ENCODE measurements at regions not wholly inside any gene's neighbourhood (a gene's known extent, or its start where the extent isn't known, plus 50 kb on each side); places are given as distances from the start of the nearest gene placed in this dataset.

GRCh38 chr7:136294977-136295376, 317.8 kb upstream of the MTPN start:
- Histone ChIP-seq H3K4me1 (ENCODE audit: control insufficient read depth, insufficient read depth, low read length) (no peaks in the 10 kb centered on the region), H3K4me3 (ENCODE audit: low read length) (no peak overlapping the region), H3K36me3 (ENCODE audit: control insufficient read depth, insufficient read depth, low read length) (no peaks in the 10 kb centered on the region), H3K27me3 (ENCODE audit: control insufficient read depth, insufficient read depth, low read length) (no peaks in the 10 kb centered on the region), H3K27ac (ENCODE audit: low read length) (no peak overlapping the region), H3K9me3 (ENCODE audit: control insufficient read depth, insufficient read depth, low read length) (no peaks in the 10 kb centered on the region)
- no CpG with 5 or more reads among the region's 1 CpG for WGBS (ENCODE audit: insufficient coverage, insufficient read length)
- no peak for DNase-seq (ENCODE audit: low read depth, low spot score)

GRCh38 chr7:136293841-136294391, 316.8 kb upstream of the MTPN start:
- Histone ChIP-seq H3K4me3 (ENCODE audit: low read length) (no peak overlapping the region), H3K36me3 (ENCODE audit: control insufficient read depth, insufficient read depth, low read length) (no peaks in the 10 kb centered on the region), H3K4me1 (ENCODE audit: control insufficient read depth, insufficient read depth, low read length) (no peaks in the 10 kb centered on the region), H3K27me3 (ENCODE audit: control insufficient read depth, insufficient read depth, low read length) (no peaks in the 10 kb centered on the region), H3K27ac (ENCODE audit: low read length) (no peak overlapping the region), H3K9me3 (ENCODE audit: control insufficient read depth, insufficient read depth, low read length) (no peaks in the 10 kb centered on the region)
- no peak for DNase-seq (ENCODE audit: low read depth, low spot score)

GRCh38 chr7:136293272-136293671, 316.1 kb upstream of the MTPN start:
- Histone ChIP-seq H3K4me3 (ENCODE audit: low read length) (no peak overlapping the region), H3K27ac (ENCODE audit: low read length) (no peak overlapping the region), H3K9me3 (ENCODE audit: control insufficient read depth, insufficient read depth, low read length) (no peaks in the 10 kb centered on the region), H3K36me3 (ENCODE audit: control insufficient read depth, insufficient read depth, low read length) (no peaks in the 10 kb centered on the region), H3K4me1 (ENCODE audit: control insufficient read depth, insufficient read depth, low read length) (no peaks in the 10 kb centered on the region), H3K27me3 (ENCODE audit: control insufficient read depth, insufficient read depth, low read length) (no peaks in the 10 kb centered on the region)
- no peak for DNase-seq (ENCODE audit: low read depth, low spot score)
- no CpG with 5 or more reads among the region's 6 CpGs for WGBS (ENCODE audit: insufficient coverage, insufficient read length)

GRCh38 chr7:136292365-136292764, 315.2 kb upstream of the MTPN start:
- no peak overlapping the region for H3K4me3 ChIP-seq (ENCODE audit: low read length)
- H3K4me1 ChIP-seq (ENCODE audit: control insufficient read depth, insufficient read depth, low read length), result no peaks in the 10 kb centered on the region

GRCh38 chr7:136290351-136290750, 313.2 kb upstream of the MTPN start:
- WGBS (ENCODE audit: insufficient coverage, insufficient read length), result no CpG with 5 or more reads among the region's 1 CpG
- Histone ChIP-seq H3K36me3 (ENCODE audit: control insufficient read depth, insufficient read depth, low read length) (no peaks in the 10 kb centered on the region), H3K4me3 (ENCODE audit: low read length) (no peak overlapping the region), H3K9me3 (ENCODE audit: control insufficient read depth, insufficient read depth, low read length) (no peaks in the 10 kb centered on the region), H3K27ac (ENCODE audit: low read length) (no peak overlapping the region), H3K27me3 (ENCODE audit: control insufficient read depth, insufficient read depth, low read length) (no peaks in the 10 kb centered on the region), H3K4me1 (ENCODE audit: control insufficient read depth, insufficient read depth, low read length) (no peaks in the 10 kb centered on the region)
- no peak for DNase-seq (ENCODE audit: low read depth, low spot score)

More at GRCh38 chr7:136292365-136292764, 315.2 kb upstream of the MTPN start:
- Histone ChIP-seq H3K36me3 (ENCODE audit: control insufficient read depth, insufficient read depth, low read length) (no peaks in the 10 kb centered on the region), H3K27ac (ENCODE audit: low read length) (no peak overlapping the region), H3K27me3 (ENCODE audit: control insufficient read depth, insufficient read depth, low read length) (no peaks in the 10 kb centered on the region), H3K9me3 (ENCODE audit: control insufficient read depth, insufficient read depth, low read length) (no peaks in the 10 kb centered on the region)
- no peak for DNase-seq (ENCODE audit: low read depth, low spot score)

- Histone ChIP-seq H3K4me3 (ENCODE audit: low read length) (no peak overlapping the region), H3K27me3 (ENCODE audit: control insufficient read depth, insufficient read depth, low read length) (no peaks in the 10 kb centered on the region), H3K36me3 (ENCODE audit: control insufficient read depth, insufficient read depth, low read length) (no peaks in the 10 kb centered on the region), H3K27ac (ENCODE audit: low read length) (no peak overlapping the region), H3K4me1 (ENCODE audit: control insufficient read depth, insufficient read depth, low read length) (no peaks in the 10 kb centered on the region), H3K9me3 (ENCODE audit: control insufficient read depth, insufficient read depth, low read length) (no peaks in the 10 kb centered on the region)
- DNase-seq (ENCODE audit: low read depth, low spot score), result no peak
- no CpG with 5 or more reads among the region's 2 CpGs for WGBS (ENCODE audit: insufficient coverage, insufficient read length)
Measured at GRCh38 chr7:136278057-136278456, 300.9 kb upstream of the MTPN start.

- WGBS (ENCODE audit: insufficient coverage, insufficient read length), result no CpG with 5 or more reads among the region's 3 CpGs
- no peak for DNase-seq (ENCODE audit: low read depth, low spot score)
- H3K9me3 ChIP-seq (ENCODE audit: control insufficient read depth, insufficient read depth, low read length), result no peaks in the 10 kb centered on the region
- no peak overlapping the region for H3K4me3 ChIP-seq (ENCODE audit: low read length)
- no peaks in the 10 kb centered on the region for H3K36me3 ChIP-seq (ENCODE audit: control insufficient read depth, insufficient read depth, low read length)
- no peaks in the 10 kb centered on the region for H3K27me3 ChIP-seq (ENCODE audit: control insufficient read depth, insufficient read depth, low read length)
- H3K27ac ChIP-seq (ENCODE audit: low read length), result no peak overlapping the region
- no peaks in the 10 kb centered on the region for H3K4me1 ChIP-seq (ENCODE audit: control insufficient read depth, insufficient read depth, low read length)
Measured at GRCh38 chr7:136275794-136276193, 298.6 kb upstream of the MTPN start.

- Histone ChIP-seq H3K4me1 (ENCODE audit: control insufficient read depth, insufficient read depth, low read length) (no peaks in the 10 kb centered on the region), H3K4me3 (ENCODE audit: low read length) (no peak overlapping the region), H3K9me3 (ENCODE audit: control insufficient read depth, insufficient read depth, low read length) (no peaks in the 10 kb centered on the region), H3K27me3 (ENCODE audit: control insufficient read depth, insufficient read depth, low read length) (no peaks in the 10 kb centered on the region), H3K36me3 (ENCODE audit: control insufficient read depth, insufficient read depth, low read length) (no peaks in the 10 kb centered on the region), H3K27ac (ENCODE audit: low read length) (no peak overlapping the region)
- DNase-seq (ENCODE audit: low read depth, low spot score), result no peak
- 88% methylated on average over 1 of the region's 1 CpG for WGBS (ENCODE audit: insufficient coverage, insufficient read length)
Measured at GRCh38 chr7:136274636-136275345, 297.6 kb upstream of the MTPN start.

GRCh38 chr7:136272934-136273333, 295.8 kb upstream of the MTPN start:
- no peaks in the 10 kb centered on the region for H3K27me3 ChIP-seq (ENCODE audit: control insufficient read depth, insufficient read depth, low read length)
- no CpG with 5 or more reads among the region's 2 CpGs for WGBS (ENCODE audit: insufficient coverage, insufficient read length)
- H3K4me1 ChIP-seq (ENCODE audit: control insufficient read depth, insufficient read depth, low read length), result no peaks in the 10 kb centered on the region
- no peak overlapping the region for H3K4me3 ChIP-seq (ENCODE audit: low read length)
- H3K9me3 ChIP-seq (ENCODE audit: control insufficient read depth, insufficient read depth, low read length), result no peaks in the 10 kb centered on the region
- H3K27ac ChIP-seq (ENCODE audit: low read length), result no peak overlapping the region
- no peaks in the 10 kb centered on the region for H3K36me3 ChIP-seq (ENCODE audit: control insufficient read depth, insufficient read depth, low read length)
- no peak for DNase-seq (ENCODE audit: low read depth, low spot score)

- WGBS (ENCODE audit: insufficient coverage, insufficient read length), result no CpG with 5 or more reads among the region's 2 CpGs
- H3K27ac ChIP-seq (ENCODE audit: low read length), result no peak overlapping the region
- H3K27me3 ChIP-seq (ENCODE audit: control insufficient read depth, insufficient read depth, low read length), result no peaks in the 10 kb centered on the region
Measured at GRCh38 chr7:136267822-136268221, 290.7 kb upstream of the MTPN start.

GRCh38 chr7:136266457-136266856, 289.3 kb upstream of the MTPN start:
- no peaks in the 10 kb centered on the region for H3K4me1 ChIP-seq (ENCODE audit: control insufficient read depth, insufficient read depth, low read length)

More at GRCh38 chr7:136267822-136268221, 290.7 kb upstream of the MTPN start:
- no peak for DNase-seq (ENCODE audit: low read depth, low spot score)
- no peaks in the 10 kb centered on the region for H3K36me3 ChIP-seq (ENCODE audit: control insufficient read depth, insufficient read depth, low read length)
- no peaks in the 10 kb centered on the region for H3K4me1 ChIP-seq (ENCODE audit: control insufficient read depth, insufficient read depth, low read length)
- no peaks in the 10 kb centered on the region; the same call in 1 of the 2 replicates for H3K9me3 ChIP-seq (ENCODE audit: control insufficient read depth, insufficient read depth, low read length)
- H3K4me3 ChIP-seq (ENCODE audit: low read length), result no peak overlapping the region

More at GRCh38 chr7:136266457-136266856, 289.3 kb upstream of the MTPN start:
- no peak overlapping the region for H3K27ac ChIP-seq (ENCODE audit: low read length)
- H3K4me3 ChIP-seq (ENCODE audit: low read length), result no peak overlapping the region
- H3K9me3 ChIP-seq (ENCODE audit: control insufficient read depth, insufficient read depth, low read length), result no peaks in the 10 kb centered on the region; the same call in 1 of the 2 replicates
- no peaks in the 10 kb centered on the region for H3K27me3 ChIP-seq (ENCODE audit: control insufficient read depth, insufficient read depth, low read length)
- DNase-seq (ENCODE audit: low read depth, low spot score), result no peak
- H3K36me3 ChIP-seq (ENCODE audit: control insufficient read depth, insufficient read depth, low read length), result no peaks in the 10 kb centered on the region

Measured in iPS DF 6.9 (cell line).